Fibroblast of skin of left quadriceps (primary cell): ENCODE measurements at regions not wholly inside any gene's neighbourhood (a gene's known extent, or its start where the extent isn't known, plus 50 kb on each side); places are given as distances from the start of the nearest gene placed in this dataset.

ENCODE experiments used
- DNase-seq, 2 experiments: peaks; one replicate each; pipeline ENCODE4 v3.0.0-alpha.2; 2013; ENCODE audit warnings: low read depth in 2 of 2

GRCh38 chr2:8267048-8267447 is 414.8 kb upstream of the ID2 start:
- no peak for DNase-seq

DNA sequence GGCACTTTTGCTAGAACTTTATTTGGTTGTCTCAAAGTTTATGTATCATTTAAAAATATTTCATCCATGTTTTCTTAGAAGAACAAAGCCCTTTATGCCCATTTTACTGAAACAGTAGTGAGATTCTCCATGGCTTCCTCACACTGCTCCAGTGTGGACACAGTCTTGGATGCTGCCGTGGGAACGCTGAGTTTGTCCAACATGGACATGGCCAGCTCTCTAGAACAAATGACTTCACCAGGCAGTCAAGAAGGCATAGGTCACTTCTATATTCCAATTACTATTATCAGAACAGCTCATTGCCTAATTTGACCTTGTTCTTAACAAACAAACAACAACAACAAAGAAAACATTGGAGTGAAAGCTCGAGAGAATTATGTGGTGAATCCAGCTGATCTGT is 414.1 kb upstream of the ID2 start:
- DNase-seq = no peak

GRCh38 chr2:8268172-8268783 is 413.6 kb upstream of the ID2 start:
- peak in 1 of 2 experiments; percentile 15 for DNase-seq

- no peak for DNase-seq
Observed at GRCh38 chr2:8270699-8271098, 411.2 kb upstream of the ID2 start.

- DNase-seq = no peak
Observed at GRCh38 chr2:8271461-8271860, 410.4 kb upstream of the ID2 start.

GRCh38 chr2:8276026-8276425 is 405.8 kb upstream of the ID2 start:
- DNase-seq = no peak

DNA sequence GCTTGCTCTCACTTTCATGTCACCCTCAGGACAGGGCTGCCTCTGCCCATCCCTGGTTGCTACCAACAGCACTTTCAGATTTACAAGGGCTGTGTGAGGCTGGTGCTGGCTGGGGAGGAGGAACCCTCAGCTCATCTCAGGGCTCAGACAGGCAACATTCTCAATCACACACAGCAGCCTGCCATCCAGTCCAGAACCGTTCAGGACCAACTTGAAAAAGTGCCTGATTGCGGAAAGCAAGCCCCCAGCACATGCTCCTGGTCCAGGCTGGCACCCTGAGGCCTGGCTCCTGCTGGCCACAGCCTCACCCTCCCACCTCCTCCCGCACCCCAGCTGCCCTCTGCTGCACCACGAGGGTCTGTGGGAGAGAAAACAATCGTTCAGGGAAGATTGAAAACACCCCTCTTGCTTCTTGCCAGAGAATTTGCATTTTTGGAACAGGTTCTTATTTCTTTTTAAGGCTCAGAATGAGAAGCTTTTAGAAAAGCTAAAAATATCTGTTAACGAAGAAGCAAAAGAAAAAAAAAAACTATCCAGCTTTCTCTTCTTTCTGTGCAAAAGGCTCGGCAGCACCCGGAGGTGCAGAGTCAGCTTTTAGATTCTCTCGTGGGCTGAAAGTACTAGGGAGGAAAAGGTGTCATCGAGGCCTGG is 403.8 kb upstream of the ID2 start:
- DNase-seq = no peak

- no peak for DNase-seq
Observed at GRCh38 chr2:8278709-8279354, 403.0 kb upstream of the ID2 start.

DNA sequence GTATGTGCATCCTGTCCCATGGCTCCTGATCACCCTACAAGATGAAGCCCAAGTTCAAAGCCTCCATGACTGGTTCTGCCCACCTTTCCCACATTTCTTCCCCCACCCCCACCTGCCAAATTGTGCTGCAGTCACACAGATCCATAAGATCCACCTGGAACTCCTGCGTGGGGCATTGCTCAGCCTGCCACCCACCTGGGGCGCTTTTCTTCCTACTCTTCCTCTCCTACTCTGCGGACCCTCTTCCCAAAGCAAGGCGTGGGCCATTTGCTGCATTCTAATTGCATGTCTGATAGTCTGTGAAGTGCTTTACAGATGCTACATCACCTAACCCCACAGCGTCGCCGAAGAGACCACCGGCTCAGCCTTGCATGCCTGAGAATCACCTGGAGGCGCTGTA is 402.4 kb upstream of the ID2 start:
- no peak for DNase-seq

DNA sequence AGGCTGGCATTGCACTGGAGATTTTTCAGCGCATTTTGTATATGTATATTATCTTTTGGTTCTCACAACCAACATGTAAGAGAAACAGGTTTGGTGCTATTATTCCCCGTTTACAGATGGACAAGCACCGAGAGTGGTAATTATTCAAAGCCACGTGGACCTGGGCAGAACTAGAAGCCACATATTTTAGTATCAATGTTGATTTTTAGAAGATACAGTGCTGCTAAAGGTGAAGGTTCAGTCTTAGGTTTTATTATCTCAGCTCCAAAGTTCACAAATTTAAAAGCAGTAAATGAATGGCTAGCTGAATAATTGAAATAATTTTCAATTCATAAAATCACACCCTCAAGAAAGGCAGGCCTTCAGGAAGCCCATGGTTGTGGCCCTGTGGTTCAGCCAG is 400.6 kb upstream of the ID2 start:
- no peak for DNase-seq

- DNase-seq = no peak
Observed at GRCh38 chr2:8281950-8282857, 399.7 kb upstream of the ID2 start.

DNA sequence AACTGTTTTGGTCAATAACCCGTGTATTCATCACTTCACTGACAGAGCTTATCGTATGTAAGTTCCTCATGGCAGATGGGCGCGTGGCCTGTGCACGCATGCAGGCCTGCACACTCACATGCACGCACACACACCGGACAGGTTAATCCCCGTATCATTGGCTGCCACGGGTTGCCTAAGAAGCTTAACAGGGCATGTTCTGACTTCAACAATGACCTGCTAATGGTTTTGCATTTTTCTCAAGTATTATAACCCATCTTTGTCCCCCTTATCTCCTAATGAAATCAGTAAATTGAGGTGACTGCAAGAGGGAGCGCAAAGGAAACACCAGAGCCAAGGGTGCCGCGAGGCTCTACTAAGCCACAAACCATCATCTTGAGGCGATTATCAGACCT is 399.0 kb upstream of the ID2 start:
- no peak for DNase-seq

DNA sequence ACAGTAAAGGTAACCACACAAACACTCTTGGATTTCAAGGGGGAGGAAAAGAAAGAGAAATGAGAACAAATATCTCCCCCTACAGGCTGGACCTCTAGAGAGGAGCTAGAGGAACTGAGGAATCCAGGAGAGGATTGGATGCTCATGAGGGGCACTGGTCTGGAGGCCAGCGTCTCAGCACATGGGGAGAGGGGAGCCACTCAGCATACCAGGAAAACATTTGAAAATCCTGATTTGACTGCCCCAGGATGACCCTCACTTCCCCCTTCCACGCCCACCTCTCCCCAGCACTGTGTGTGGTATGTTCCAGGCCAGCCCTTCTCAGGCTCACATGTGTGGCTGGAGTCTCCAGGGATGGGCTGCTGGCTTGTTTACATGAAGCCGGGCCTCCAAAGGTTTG is 396.8 kb upstream of the ID2 start:
- DNase-seq = peak; percentile 18 to 20

- DNase-seq = no peak
Observed at GRCh38 chr2:8285898-8286297, 396.0 kb upstream of the ID2 start.

DNA sequence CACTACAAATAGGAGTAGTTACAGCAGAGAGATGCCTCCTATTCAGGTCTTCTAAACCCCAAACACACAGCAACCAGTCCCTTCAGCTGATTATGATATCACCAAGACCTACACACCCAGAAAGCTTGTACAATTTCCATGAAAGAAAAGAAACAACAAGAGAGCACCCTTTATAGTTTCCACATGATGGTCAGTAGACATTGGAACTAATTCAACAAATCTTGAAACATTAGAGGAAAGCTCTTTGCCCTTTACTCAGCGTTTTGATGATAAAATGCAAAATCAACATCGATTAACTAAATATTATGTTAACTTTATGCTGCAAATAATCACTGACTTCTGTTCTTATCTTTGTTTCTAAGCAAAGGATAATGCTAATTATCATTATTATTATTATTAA is 393.6 kb upstream of the ID2 start:
- no peak for DNase-seq

DNA sequence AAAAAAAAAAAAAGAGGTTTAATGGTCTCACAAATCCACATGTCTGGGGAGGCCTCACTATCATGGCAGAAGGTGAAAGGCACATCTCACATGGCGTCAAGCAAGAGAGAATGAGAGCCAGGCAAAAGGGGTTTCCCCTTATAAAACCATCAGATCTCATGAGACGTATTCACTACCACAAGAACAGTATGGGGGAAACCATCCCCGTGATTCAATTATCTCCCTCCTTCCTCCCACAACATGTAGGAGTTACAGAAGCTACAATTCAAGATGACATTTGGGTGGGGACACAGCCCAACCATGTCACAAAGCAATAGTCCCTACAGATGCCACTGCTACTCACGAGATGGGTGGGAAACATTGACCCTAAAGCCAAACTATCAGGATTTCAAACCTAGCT is 392.7 kb upstream of the ID2 start:
- no peak for DNase-seq

GRCh38 chr2:8290771-8291352 is 391.0 kb upstream of the ID2 start:
- no peak for DNase-seq

- DNase-seq = no peak
Observed at GRCh38 chr2:8296306-8296705, 385.6 kb upstream of the ID2 start.

DNA sequence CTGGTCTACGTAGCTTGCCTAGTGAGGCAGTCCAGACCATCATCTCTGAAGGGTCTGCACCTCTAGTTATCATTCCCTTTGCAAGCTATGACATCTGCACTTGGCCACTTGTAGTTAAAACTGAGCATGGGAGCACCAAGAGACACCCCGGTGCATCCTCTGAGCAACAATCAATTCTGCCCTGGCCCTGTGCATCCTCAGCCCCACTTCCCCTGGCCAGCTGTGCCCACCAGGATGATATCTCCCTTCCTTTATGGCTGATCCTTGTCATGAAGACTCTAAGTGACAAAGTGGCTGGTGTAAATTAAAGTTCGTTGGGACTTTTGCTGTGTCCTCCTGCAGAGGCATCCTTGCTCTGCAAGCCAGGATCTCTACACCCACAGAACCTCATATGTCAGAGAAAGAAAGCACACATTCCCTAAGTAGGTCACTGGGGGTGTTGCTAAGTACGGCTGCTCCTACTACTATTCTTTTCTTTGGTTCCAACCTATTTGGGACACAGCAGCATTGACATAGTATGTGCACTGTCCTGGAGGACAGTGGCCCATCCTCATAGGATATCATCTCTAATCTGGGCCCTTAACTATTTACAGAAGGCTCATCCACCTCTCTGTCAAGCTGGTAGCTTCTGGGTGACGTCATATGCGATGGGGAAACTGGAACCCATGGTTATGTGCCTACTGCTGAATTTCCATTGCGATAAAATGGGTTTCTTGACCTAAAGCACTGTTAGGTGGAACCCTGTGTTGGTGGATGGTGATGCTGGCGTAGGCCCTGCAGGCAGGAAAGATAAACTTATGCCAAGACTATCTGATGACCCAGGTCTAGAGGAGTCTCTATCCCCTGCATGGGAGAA is 384.3 kb upstream of the ID2 start:
- DNase-seq = no peak

DNA sequence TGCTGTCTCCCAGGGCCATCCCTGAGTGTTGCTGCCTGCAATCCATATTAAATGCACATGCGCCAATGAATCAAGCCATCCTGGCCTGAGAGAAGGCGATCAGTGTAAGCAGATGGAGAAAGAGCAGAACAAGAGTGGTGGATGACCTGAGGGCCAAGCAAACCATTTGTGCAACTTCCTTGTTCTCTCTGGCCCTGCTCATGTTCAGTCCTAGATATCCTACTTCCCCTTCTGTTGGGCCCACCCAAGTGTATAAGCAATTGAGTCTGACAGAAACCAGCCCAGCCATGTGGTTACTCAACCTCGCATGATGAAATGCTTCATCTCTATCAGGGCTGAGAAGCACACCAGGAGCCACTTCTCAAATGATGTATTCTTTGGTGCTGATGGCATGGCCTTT is 383.1 kb upstream of the ID2 start:
- no peak for DNase-seq

GRCh38 chr2:8300216-8300615 is 381.6 kb upstream of the ID2 start:
- DNase-seq = no peak
